HepG2 (cell line): ENCODE measurements at regions not wholly inside any gene's neighbourhood (a gene's known extent, or its start where the extent isn't known, plus 50 kb on each side); places are given as distances from the start of the nearest gene placed in this dataset.
A peak's percentile ranks its signal among the peaks of the same experiment; 100 is the strongest.

Source experiments
- ATAC-seq: fragments of 200-7000 bp; cut with Tn5 transposase; 3 replicates; pipeline ENCODE4 v1.9.1; 2020; ENCODE audit warnings: mild to moderate bottlenecking, moderate library complexity
- BruUV-seq: library from RNA; stranded (reverse); fragments of 400-500 nt; replicated peaks from 2 replicates; lab custom pipeline; 2021; lab: Mats Ljungman, UMichigan
- CTCF ChIA-PET: fragments of 300-600 bp; formaldehyde crosslinking; extraction: SDS; loops from one replicate; lab custom pipeline; 2021; ENCODE audit warnings: low total read pairs, inconsistent platforms, low intra/inter-chr PET ratio; lab: Yijun Ruan, JAX
- POLR2A ChIA-PET: fragments of 350-600 bp; sonication (Branson Sonifier 250); formaldehyde crosslinking; loops from one replicate; lab custom pipeline; 2020; ENCODE audit warnings: antibody characterized with exemption, inconsistent platforms; lab: Yijun Ruan, JAX
- DNase-seq: peaks from one replicate; pipeline ENCODE4 v3.0.0-alpha.2; 2015; ENCODE audit warnings: low spot score
- FAIRE-seq: peaks from 3 replicates; lab custom pipeline; 2011; peaks lifted over from hg19 to GRCh38; lab: Jason Lieb, UNC
- H2AFZ ChIP-seq: one replicate; pipeline ENCODE4 v1.6.1; 2011; ENCODE audit warnings: low read length, inconsistent platforms
- H3K27ac ChIP-seq: fragments of 300-600 bp; 3 replicates; pipeline ENCODE4 v1.8.0; 2011; ENCODE audit warnings: mixed run types, mild to moderate bottlenecking, mixed read lengths, low read length, inconsistent platforms; ENCODE audit not compliant: insufficient read depth; ENCODE audit errors: extremely low read length
- H3K27me3 ChIP-seq, 2 experiments: fragments of 200-600 bp in 1 of 2; 2 replicates in 1 of 2; 3 replicates in 1 of 2; pipeline versions ENCODE4 v1.6.0 to v1.8.0; 2011; ENCODE audit warnings: low read length in 2 of 2, mild to moderate bottlenecking in 2 of 2, moderate library complexity in 2 of 2, inconsistent platforms in 1 of 2; ENCODE audit not compliant: insufficient read depth in 2 of 2, control insufficient read depth in 1 of 2
- H3K36me3 ChIP-seq, 2 experiments: fragments of 200-600 bp in 1 of 2; replicated peaks in 1 of 2; 2 replicates in 1 of 2; 3 replicates in 1 of 2; pipeline versions ENCODE4 v1.5.1 to v1.8.0; 2011; ENCODE audit warnings: low read length in 2 of 2, inconsistent platforms in 1 of 2; ENCODE audit not compliant: insufficient read depth in 2 of 2, control insufficient read depth in 1 of 2
- H3K4me1 ChIP-seq: 2 replicates; pipeline ENCODE4 v1.5.1; 2012; ENCODE audit warnings: low read length, inconsistent platforms; ENCODE audit not compliant: insufficient read depth
- H3K4me2 ChIP-seq: 2 replicates; pipeline ENCODE4 v1.6.0; 2011; ENCODE audit warnings: low read depth, low read length, inconsistent platforms
- H3K4me3 ChIP-seq, 3 experiments: fragments of 200-600 bp in 1 of 3; sonication (generic), shearing (Covaris generic) in 1 of 3; replicated peaks in 1 of 3; 2 replicates each; pipeline ENCODE4 v1.5.1; 2011 to 2016; ENCODE audit warnings: low read length in 3 of 3, inconsistent platforms in 2 of 3, low read depth in 2 of 3, mild to moderate bottlenecking in 2 of 3, control low read depth in 1 of 3, mixed read lengths in 1 of 3; ENCODE audit not compliant: insufficient read depth in 1 of 3
- H3K79me2 ChIP-seq: one replicate; pipeline ENCODE4 v1.6.1; 2011; ENCODE audit warnings: low read length, inconsistent platforms; ENCODE audit not compliant: insufficient read depth
- H3K9ac ChIP-seq: 2 replicates; pipeline ENCODE4 v1.6.0; 2011; ENCODE audit warnings: mild to moderate bottlenecking, low read depth, low read length, inconsistent platforms; ENCODE audit not compliant: insufficient read depth
- H3K9me3 ChIP-seq: 2 replicates; pipeline ENCODE4 v1.5.1; 2012; ENCODE audit warnings: mild to moderate bottlenecking, low read length
- H4K20me1 ChIP-seq: 2 replicates; pipeline ENCODE4 v1.6.0; 2011; ENCODE audit warnings: inconsistent platforms, mild to moderate bottlenecking, low read length, moderate library complexity; ENCODE audit not compliant: insufficient read depth
- CBX5 ChIP-seq: sonication (generic); formaldehyde crosslinking; IDR thresholded peaks from 2 replicates; pipeline ENCODE4 v1.4.0; 2020; ENCODE audit warnings: missing genetic modification reagents, borderline replicate concordance
- CC2D1A ChIP-seq: sonication (generic); formaldehyde crosslinking; IDR thresholded peaks from 2 replicates; pipeline ENCODE4 v1.8.1; 2023; ENCODE audit warnings: mild to moderate bottlenecking, missing genetic modification reagents
- CEBPB ChIP-seq: IDR thresholded peaks from 2 replicates; pipeline ENCODE4 v1.6.1; 2011; ENCODE audit warnings: low read depth, low read length, improper control_type of control experiment, borderline replicate concordance
- GABPA ChIP-seq, 2 experiments: IDR thresholded peaks; 2 replicates each; pipeline ENCODE4 v1.6.1; 2011 to 2016; ENCODE audit warnings: low read depth in 2 of 2, low read length in 1 of 2, missing biosample characterization in 1 of 2, missing genetic modification characterization in 1 of 2
- GATA4 ChIP-seq: sonication (generic); IDR thresholded peaks from 2 replicates; pipeline ENCODE4 v1.6.1; 2016; ENCODE audit warnings: antibody characterized with exemption, low read depth, borderline replicate concordance
- RFX3 ChIP-seq: IDR thresholded peaks from 2 replicates; pipeline ENCODE4 v1.6.1; 2016; ENCODE audit warnings: missing biosample characterization, missing genetic modification reagents
- SRSF4 ChIP-seq: fragments of 200-400 bp; formaldehyde crosslinking; IDR thresholded peaks from one replicate; pipeline ENCODE4 v1.6.1; 2018; ENCODE audit warnings: mild to moderate bottlenecking, low read depth, low read length, moderate library complexity; ENCODE audit not compliant: poor library complexity, severe bottlenecking
- ZNF263 ChIP-seq: sonication (generic); formaldehyde crosslinking; IDR thresholded peaks from 2 replicates; pipeline ENCODE4 v1.4.0; 2020; ENCODE audit warnings: missing genetic modification reagents
- ZNF292 ChIP-seq: sonication (generic); formaldehyde crosslinking; IDR thresholded peaks from 2 replicates; pipeline ENCODE4 v1.8.1; 2022; ENCODE audit warnings: mild to moderate bottlenecking, low read depth, missing genetic modification reagents, borderline replicate concordance
- ZNF431 ChIP-seq: sonication (generic); formaldehyde crosslinking; IDR thresholded peaks from 2 replicates; pipeline ENCODE4 v1.9.0; 2022; ENCODE audit warnings: missing genetic modification reagents, low read depth, mild to moderate bottlenecking, borderline replicate concordance
- WGBS: methylation state at CpG from one replicate; pipeline ENCODE4 v1.1.6; 2017; ENCODE audit warnings: low lambda C conversion rate; 5-methylcytosine and 5-hydroxymethylcytosine counted together
- in situ Hi-C: cut with HindIII; loops from 2 replicates; pipeline ENCODE4 v1.10.0; 2017; ENCODE audit warnings: low pct_unique_long_range_greater_than_20kb; ENCODE audit not compliant: extremely low pct_ligation_motif_present
- intact Hi-C: fragments of 100-400 bp; cut with micrococcal nuclease; formaldehyde crosslinking; loops from one replicate; pipeline ENCODE4 v1.10.0; 2022; ENCODE audit not compliant: unreplicated experiment
- TF ChIP-seq, protein P1 (sequence below): sonication (generic); formaldehyde crosslinking; IDR thresholded peaks from 2 replicates; pipeline ENCODE4 v1.9.0; 2021; ENCODE audit warnings: missing genetic modification reagents, borderline replicate concordance

DNA sequence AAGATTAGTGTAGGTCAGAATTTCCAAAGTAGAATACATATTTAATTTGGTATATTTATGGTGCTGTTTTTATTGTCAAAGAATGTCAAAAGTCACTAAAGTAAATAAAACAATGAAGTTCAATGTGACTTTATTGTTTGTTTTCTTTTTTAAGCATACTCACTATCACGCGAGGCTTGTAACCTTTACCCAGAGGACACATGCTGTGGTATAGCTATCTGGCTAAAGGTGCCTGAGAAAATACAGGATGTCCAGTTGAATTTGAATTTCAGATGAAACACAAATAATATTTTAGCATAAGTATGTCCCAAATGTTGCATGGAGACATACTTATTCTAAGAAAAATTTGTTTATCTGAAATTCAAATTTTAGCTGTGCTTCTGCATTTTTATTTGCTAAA, 103.3 kb upstream of the KLF7 start (continued):
- TF ChIP-seq SRSF4 = no peak
- TF ChIP-seq GABPA (IDR thresholded peaks at IDR 0.05; ENCODE audit: low read depth, low read length) = no peak
- TF ChIP-seq GABPA (CRISPR knock-in tag; IDR thresholded peaks at IDR 0.05; ENCODE audit: low read depth) = no peak
- TF ChIP-seq GATA4 = no peak
- TF ChIP-seq ZNF292 (CRISPR knock-in tag) = no peak
- TF ChIP-seq CC2D1A (CRISPR knock-in tag) = no peak
- no peak for TF ChIP-seq ZNF263 (CRISPR knock-in tag)
- no peak for TF ChIP-seq CBX5 (CRISPR knock-in tag)
- TF ChIP-seq RFX3 (CRISPR knock-in tag) = no peak
- no peak for TF ChIP-seq ZNF431
- TF ChIP-seq, all 625 proteins: peak for 0

DNA sequence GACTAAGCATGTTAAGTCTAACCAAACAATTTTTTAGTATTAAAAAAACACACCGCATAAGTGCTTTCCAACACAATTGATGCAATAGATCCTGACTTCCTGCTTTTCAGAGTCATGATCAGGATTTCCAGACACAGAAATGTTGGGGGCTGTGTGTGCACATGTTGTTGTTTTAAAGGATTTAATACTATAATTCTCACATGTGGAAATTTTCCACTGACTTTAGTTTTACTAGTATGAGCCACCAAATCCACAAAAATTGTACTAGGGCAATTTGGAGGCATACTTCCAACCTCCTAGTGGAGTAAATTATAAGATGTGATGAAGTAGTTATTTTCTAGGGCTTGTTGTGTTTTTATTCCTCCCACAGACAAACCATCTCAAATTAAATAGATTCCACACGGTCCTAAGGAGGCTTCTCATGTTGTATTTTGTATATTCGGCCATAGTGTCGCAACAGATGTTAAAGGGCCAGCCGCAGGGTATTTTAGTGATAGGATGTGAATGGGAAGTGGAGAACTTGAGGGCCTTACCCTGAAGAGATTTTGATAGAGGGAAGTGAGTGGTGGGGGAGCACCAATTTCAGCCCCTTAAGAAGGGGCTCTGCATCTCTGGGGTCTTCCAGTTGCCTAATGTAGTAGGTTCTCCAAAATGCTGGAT, 108.9 kb upstream of the KLF7 start:
- H3K27me3 ChIP-seq = no peaks in the 10 kb centered on the region
- H3K9me3 ChIP-seq = no peaks in the 10 kb centered on the region
- no peak overlapping the region for H3K4me3 ChIP-seq
- ChIA-PET POLR2A (no interaction called here), CTCF (no interaction called here)
- BruUV-seq = no TSS peak
- no peak for FAIRE-seq
- no peak overlapping the region for H3K4me2 ChIP-seq
- WGBS = 65% methylated on average over 5 of the region's 5 CpGs
- in situ Hi-C loops = no loop called here
- H2AFZ ChIP-seq = no peak overlapping the region
- no peak for DNase-seq
- 0 out of 2 replicates have a peak, but pooled peaks have one; percentile 25 for TF ChIP-seq CEBPB
- TF ChIP-seq, protein P1, sequence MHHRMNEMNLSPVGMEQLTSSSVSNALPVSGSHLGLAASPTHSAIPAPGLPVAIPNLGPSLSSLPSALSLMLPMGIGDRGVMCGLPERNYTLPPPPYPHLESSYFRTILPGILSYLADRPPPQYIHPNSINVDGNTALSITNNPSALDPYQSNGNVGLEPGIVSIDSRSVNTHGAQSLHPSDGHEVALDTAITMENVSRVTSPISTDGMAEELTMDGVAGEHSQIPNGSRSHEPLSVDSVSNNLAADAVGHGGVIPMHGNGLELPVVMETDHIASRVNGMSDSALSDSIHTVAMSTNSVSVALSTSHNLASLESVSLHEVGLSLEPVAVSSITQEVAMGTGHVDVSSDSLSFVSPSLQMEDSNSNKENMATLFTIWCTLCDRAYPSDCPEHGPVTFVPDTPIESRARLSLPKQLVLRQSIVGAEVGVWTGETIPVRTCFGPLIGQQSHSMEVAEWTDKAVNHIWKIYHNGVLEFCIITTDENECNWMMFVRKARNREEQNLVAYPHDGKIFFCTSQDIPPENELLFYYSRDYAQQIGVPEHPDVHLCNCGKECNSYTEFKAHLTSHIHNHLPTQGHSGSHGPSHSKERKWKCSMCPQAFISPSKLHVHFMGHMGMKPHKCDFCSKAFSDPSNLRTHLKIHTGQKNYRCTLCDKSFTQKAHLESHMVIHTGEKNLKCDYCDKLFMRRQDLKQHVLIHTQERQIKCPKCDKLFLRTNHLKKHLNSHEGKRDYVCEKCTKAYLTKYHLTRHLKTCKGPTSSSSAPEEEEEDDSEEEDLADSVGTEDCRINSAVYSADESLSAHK = no peak
- H3K27ac ChIP-seq = no peak overlapping the region
- no peaks in the 10 kb centered on the region for H3K36me3 ChIP-seq
- H3K9ac ChIP-seq = no peak overlapping the region
- H3K79me2 ChIP-seq = no peaks in the 10 kb centered on the region
- intact Hi-C loops = no loop called here
- no peaks in the 10 kb centered on the region for H4K20me1 ChIP-seq
- ATAC-seq = no peak
- no peaks in the 10 kb centered on the region for H3K4me1 ChIP-seq
